ENCODE measurements at regions not wholly inside any gene's neighbourhood (a gene's known extent, or its start where the extent isn't known, plus 50 kb on each side); places are given as distances from the start of the nearest gene placed in this dataset.

- WGBS (ENCODE audit: extremely low coverage, insufficient coverage, insufficient read length) = no CpG with 5 or more reads among the region's 9 CpGs
- Histone ChIP-seq H2BK120ac (ENCODE audit: insufficient read depth, low read length, poor library complexity) (no peak overlapping the region), H3K9ac (ENCODE audit: low read length) (no peak overlapping the region), H3K79me2 (ENCODE audit: control insufficient read depth, insufficient read depth, low read length, poor library complexity) (no peaks in the 10 kb centered on the region), H3K36me3 (ENCODE audit: control insufficient read depth in 1 of 2, insufficient read depth in 2 of 2, low read length in 2 of 2) (no peaks in the 10 kb centered on the region), H3K18ac (ENCODE audit: low read length) (no peak overlapping the region), H3K9me3 (ENCODE audit: insufficient read depth, low read depth, low read length) (peaks cover 1% of the 10 kb centered on the region), H2AK5ac (ENCODE audit: low read length) (no peak overlapping the region), H2BK12ac (ENCODE audit: low read length) (no peak overlapping the region), H3K79me1 (ENCODE audit: low read length) (no peaks in the 10 kb centered on the region), H3K23ac (ENCODE audit: low read length) (no peak overlapping the region), H3K27ac (ENCODE audit: low read depth, low read length) (no peak overlapping the region), H2AFZ (ENCODE audit: insufficient read depth, low read length, poor library complexity) (no peak overlapping the region), H4K8ac (ENCODE audit: low read depth, low read length) (no peak overlapping the region), H4K91ac (ENCODE audit: low read depth, low read length) (no peak overlapping the region), H4K12ac (ENCODE audit: low read depth, low read length) (no peak overlapping the region), H3K4me2 (ENCODE audit: low read length) (no peak overlapping the region), H3K14ac (ENCODE audit: low read length) (no peak overlapping the region), H3K27me3 (ENCODE audit: insufficient read depth, low read length) (no peaks in the 10 kb centered on the region), H3K4me1 (ENCODE audit: control insufficient read depth in 1 of 2, insufficient read depth in 2 of 2, low read length in 2 of 2) (no peaks in the 10 kb centered on the region), H3K4ac (ENCODE audit: low read depth, low read length) (no peak overlapping the region), H3K4me3 (ENCODE audit: low read depth, low read length) (no peak overlapping the region), H2BK5ac (ENCODE audit: low read depth, low read length, poor library complexity) (no peak overlapping the region)
- peak in 1 of 2 donors; percentile 75 for DNase-seq
Observed at GRCh38 chr11:13184295-13184794, 93.2 kb upstream of the BMAL1 start.

- no peak overlapping the region for H2BK5ac ChIP-seq (ENCODE audit: low read depth, low read length, poor library complexity)
- H3K27ac ChIP-seq (ENCODE audit: low read depth, low read length) = no peak overlapping the region
- no peak overlapping the region for H3K14ac ChIP-seq (ENCODE audit: low read length)
- H3K4me3 ChIP-seq (ENCODE audit: low read depth, low read length) = no peak overlapping the region
- H3K79me2 ChIP-seq (ENCODE audit: control insufficient read depth, insufficient read depth, low read length, poor library complexity) = no peaks in the 10 kb centered on the region
- H3K36me3 ChIP-seq (ENCODE audit: control insufficient read depth in 1 of 2, insufficient read depth in 2 of 2, low read length in 2 of 2) = no peaks in the 10 kb centered on the region
- no peak overlapping the region for H2AK5ac ChIP-seq (ENCODE audit: low read length)
- no peaks in the 10 kb centered on the region for H3K79me1 ChIP-seq (ENCODE audit: low read length)
- H3K9me3 ChIP-seq (ENCODE audit: insufficient read depth, low read depth, low read length) = peaks cover 6% of the 10 kb centered on the region
- H2BK12ac ChIP-seq (ENCODE audit: low read length) = no peak overlapping the region
- no peak overlapping the region for H3K9ac ChIP-seq (ENCODE audit: low read length)
- H3K23ac ChIP-seq (ENCODE audit: low read length) = no peak overlapping the region
- H3K4ac ChIP-seq (ENCODE audit: low read depth, low read length) = no peak overlapping the region
- no peak overlapping the region for H3K4me2 ChIP-seq (ENCODE audit: low read length)
- no peak overlapping the region for H2AFZ ChIP-seq (ENCODE audit: insufficient read depth, low read length, poor library complexity)
- no peaks in the 10 kb centered on the region for H3K4me1 ChIP-seq (ENCODE audit: control insufficient read depth in 1 of 2, insufficient read depth in 2 of 2, low read length in 2 of 2)
- no peak overlapping the region for H4K8ac ChIP-seq (ENCODE audit: low read depth, low read length)
- H3K18ac ChIP-seq (ENCODE audit: low read length) = no peak overlapping the region
- H4K12ac ChIP-seq (ENCODE audit: low read depth, low read length) = no peak overlapping the region
- H4K91ac ChIP-seq (ENCODE audit: low read depth, low read length) = no peak overlapping the region
- H3K27me3 ChIP-seq (ENCODE audit: insufficient read depth, low read length) = no peaks in the 10 kb centered on the region
- no peak for DNase-seq
- no peak overlapping the region for H2BK120ac ChIP-seq (ENCODE audit: insufficient read depth, low read length, poor library complexity)
Observed at GRCh38 chr11:13188179-13188578, 89.4 kb upstream of the BMAL1 start.

- Histone ChIP-seq H3K18ac (ENCODE audit: low read length) (no peak overlapping the region), H3K36me3 (ENCODE audit: control insufficient read depth in 1 of 2, insufficient read depth in 2 of 2, low read length in 2 of 2) (no peaks in the 10 kb centered on the region), H3K14ac (ENCODE audit: low read length) (no peak overlapping the region), H3K4ac (ENCODE audit: low read depth, low read length) (no peak overlapping the region), H4K8ac (ENCODE audit: low read depth, low read length) (no peak overlapping the region), H2BK12ac (ENCODE audit: low read length) (no peak overlapping the region), H2AK5ac (ENCODE audit: low read length) (no peak overlapping the region), H3K79me2 (ENCODE audit: control insufficient read depth, insufficient read depth, low read length, poor library complexity) (no peaks in the 10 kb centered on the region), H4K12ac (ENCODE audit: low read depth, low read length) (no peak overlapping the region), H3K4me3 (ENCODE audit: low read depth, low read length) (no peak overlapping the region), H3K4me1 (ENCODE audit: control insufficient read depth in 1 of 2, insufficient read depth in 2 of 2, low read length in 2 of 2) (no peaks in the 10 kb centered on the region), H4K91ac (ENCODE audit: low read depth, low read length) (no peak overlapping the region), H3K23ac (ENCODE audit: low read length) (no peak overlapping the region), H3K27me3 (ENCODE audit: insufficient read depth, low read length) (no peaks in the 10 kb centered on the region), H3K4me2 (ENCODE audit: low read length) (no peak overlapping the region), H2BK120ac (ENCODE audit: insufficient read depth, low read length, poor library complexity) (no peak overlapping the region), H3K79me1 (ENCODE audit: low read length) (no peaks in the 10 kb centered on the region), H2BK5ac (ENCODE audit: low read depth, low read length, poor library complexity) (no peak overlapping the region), H3K27ac (ENCODE audit: low read depth, low read length) (no peak overlapping the region), H3K9me3 (ENCODE audit: insufficient read depth, low read depth, low read length) (peaks cover 6% of the 10 kb centered on the region), H2AFZ (ENCODE audit: insufficient read depth, low read length, poor library complexity) (no peak overlapping the region), H3K9ac (ENCODE audit: low read length) (no peak overlapping the region)
- no CpG with 5 or more reads among the region's 4 CpGs for WGBS (ENCODE audit: extremely low coverage, insufficient coverage, insufficient read length)
- no peak for DNase-seq
Observed at GRCh38 chr11:13189561-13190426, 87.8 kb upstream of the BMAL1 start.

GRCh38 chr11:13193613-13194012 is 84.0 kb upstream of the BMAL1 start:
- WGBS (ENCODE audit: extremely low coverage, insufficient coverage, insufficient read length) = no CpG with 5 or more reads among the region's 4 CpGs
- Histone ChIP-seq H2BK5ac (ENCODE audit: low read depth, low read length, poor library complexity) (no peak overlapping the region), H3K9me3 (ENCODE audit: insufficient read depth, low read depth, low read length) (peaks cover 7% of the 10 kb centered on the region), H3K4ac (ENCODE audit: low read depth, low read length) (no peak overlapping the region), H3K9ac (ENCODE audit: low read length) (no peak overlapping the region), H3K14ac (ENCODE audit: low read length) (no peak overlapping the region), H3K27me3 (ENCODE audit: insufficient read depth, low read length) (no peaks in the 10 kb centered on the region), H3K23ac (ENCODE audit: low read length) (no peak overlapping the region), H3K79me2 (ENCODE audit: control insufficient read depth, insufficient read depth, low read length, poor library complexity) (no peaks in the 10 kb centered on the region), H3K18ac (ENCODE audit: low read length) (no peak overlapping the region), H4K12ac (ENCODE audit: low read depth, low read length) (no peak overlapping the region), H3K4me2 (ENCODE audit: low read length) (no peak overlapping the region), H3K4me3 (ENCODE audit: low read depth, low read length) (no peak overlapping the region), H3K4me1 (ENCODE audit: control insufficient read depth in 1 of 2, insufficient read depth in 2 of 2, low read length in 2 of 2) (no peaks in the 10 kb centered on the region), H2BK120ac (ENCODE audit: insufficient read depth, low read length, poor library complexity) (no peak overlapping the region), H3K79me1 (ENCODE audit: low read length) (no peaks in the 10 kb centered on the region), H4K91ac (ENCODE audit: low read depth, low read length) (no peak overlapping the region), H3K36me3 (ENCODE audit: control insufficient read depth in 1 of 2, insufficient read depth in 2 of 2, low read length in 2 of 2) (no peaks in the 10 kb centered on the region), H4K8ac (ENCODE audit: low read depth, low read length) (no peak overlapping the region), H2AK5ac (ENCODE audit: low read length) (no peak overlapping the region), H3K27ac (ENCODE audit: low read depth, low read length) (no peak overlapping the region), H2BK12ac (ENCODE audit: low read length) (no peak overlapping the region), H2AFZ (ENCODE audit: insufficient read depth, low read length, poor library complexity) (no peak overlapping the region)
- DNase-seq = no peak
